HG02943 (cell line): ENCODE measurements at regions not wholly inside any gene's neighbourhood (a gene's known extent, or its start where the extent isn't known, plus 50 kb on each side); places are given as distances from the start of the nearest gene placed in this dataset.

Source experiments
- ATAC-seq: cut with Tn5 transposase; IDR thresholded peaks from one replicate; pipeline ENCODE4 v1.9.1; 2021; ENCODE audit warnings: mild to moderate bottlenecking, low read depth, moderate library complexity; ENCODE audit not compliant: unreplicated experiment

DNA sequence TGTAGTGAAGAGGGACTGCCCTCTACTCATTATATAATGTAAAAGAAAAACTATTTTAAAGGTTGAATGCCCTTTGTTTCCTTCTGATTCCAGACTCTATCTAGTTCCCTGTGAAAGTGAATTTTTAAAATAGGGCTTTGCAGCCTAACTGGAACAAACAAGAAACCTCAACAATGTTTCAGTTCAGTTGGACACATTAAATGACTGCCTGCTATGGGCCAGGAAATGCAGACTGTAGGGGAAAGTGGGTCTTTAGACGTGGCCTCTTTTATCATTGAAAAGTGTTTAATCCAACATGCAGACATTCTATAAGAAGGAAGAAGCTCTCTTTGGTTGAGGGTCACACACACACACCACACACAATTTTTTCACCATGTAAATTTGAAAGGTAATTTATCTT is 289.1 kb downstream of the ICE1 start:
- ATAC-seq: no peak

DNA sequence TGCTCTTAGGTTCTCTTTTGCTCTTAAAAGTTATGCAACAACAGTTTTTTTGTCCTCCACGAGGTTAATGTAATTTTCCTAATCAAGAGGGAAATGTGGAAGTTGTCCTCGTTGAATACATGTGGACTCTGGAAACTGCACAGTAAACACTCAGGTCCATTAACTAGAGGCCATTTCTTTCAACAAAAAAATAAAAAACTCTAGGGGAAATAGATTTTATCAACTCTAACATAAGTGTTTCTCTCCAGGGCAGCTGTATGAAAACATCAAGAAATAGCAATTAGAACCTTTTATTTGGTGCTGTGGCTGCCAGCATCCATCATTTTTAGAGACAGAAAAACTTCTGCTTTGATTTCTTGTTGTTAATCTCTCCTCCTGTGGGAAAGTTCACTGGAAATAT is 288.6 kb downstream of the ICE1 start:
- no peak for ATAC-seq

DNA sequence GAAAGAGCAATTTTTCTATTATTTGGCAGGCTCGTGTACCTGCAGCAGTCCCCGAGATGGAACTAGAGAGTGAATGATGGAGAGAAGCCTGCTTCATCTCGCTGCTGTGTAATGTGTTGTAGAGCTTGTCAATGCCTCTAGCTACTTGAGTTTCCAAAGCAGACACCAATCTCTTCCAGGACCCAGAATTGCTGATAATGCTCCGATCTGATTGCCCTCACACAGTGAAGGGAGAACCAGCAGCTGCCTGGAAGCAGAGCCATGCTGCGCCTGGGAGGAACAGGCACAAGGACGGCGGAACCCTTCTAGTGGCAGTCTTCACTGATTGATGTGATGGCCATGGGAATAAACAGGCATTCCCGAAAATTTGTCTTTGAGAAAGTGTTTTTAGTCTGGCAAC is 288.0 kb downstream of the ICE1 start:
- ATAC-seq: no peak

DNA sequence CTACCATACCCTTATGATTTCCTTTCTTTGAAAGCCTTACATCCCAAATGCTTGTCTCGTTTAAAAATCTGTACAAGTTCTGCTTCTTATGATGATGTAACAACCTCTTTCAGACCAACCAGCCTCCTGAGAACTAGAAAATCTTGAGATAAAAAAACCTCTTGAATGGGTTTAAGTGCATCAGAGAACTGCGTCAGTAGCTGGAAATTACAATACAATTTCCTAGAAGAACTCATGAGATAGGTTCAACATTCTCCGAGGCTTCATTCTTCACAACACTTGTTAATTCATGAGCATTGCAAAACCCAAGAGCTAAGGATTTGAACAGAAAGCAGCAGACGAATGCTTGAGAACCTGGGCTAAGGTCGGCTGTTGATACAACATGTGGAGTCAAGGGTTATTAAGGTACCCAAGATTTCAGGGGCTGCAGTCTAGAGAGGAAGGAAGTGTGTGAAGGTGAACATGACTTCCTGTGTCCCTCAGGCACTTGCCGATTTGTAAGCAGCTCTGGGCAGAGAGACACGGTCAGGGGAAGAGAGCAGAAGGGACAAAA is 286.0 kb downstream of the ICE1 start:
- no peak for ATAC-seq

DNA sequence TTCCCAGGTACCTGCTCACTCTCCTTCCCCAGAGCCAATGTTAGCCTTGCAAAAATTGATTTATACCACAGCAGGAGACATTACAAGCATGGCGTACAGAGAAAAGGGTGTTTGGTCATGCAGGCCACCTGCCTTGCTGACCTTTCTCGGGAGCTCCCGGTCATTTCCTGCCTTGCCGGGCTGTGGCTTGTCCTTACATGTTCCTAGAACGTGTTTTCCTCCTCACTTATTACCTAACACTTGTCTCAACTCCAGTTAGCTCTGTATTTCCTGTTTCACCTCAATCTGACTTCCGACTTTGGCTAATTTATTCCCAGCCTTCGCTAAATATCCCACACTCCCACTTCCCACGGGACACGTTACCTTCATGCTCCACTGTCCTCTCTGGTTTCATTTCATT is 282.5 kb downstream of the ICE1 start:
- no peak for ATAC-seq

DNA sequence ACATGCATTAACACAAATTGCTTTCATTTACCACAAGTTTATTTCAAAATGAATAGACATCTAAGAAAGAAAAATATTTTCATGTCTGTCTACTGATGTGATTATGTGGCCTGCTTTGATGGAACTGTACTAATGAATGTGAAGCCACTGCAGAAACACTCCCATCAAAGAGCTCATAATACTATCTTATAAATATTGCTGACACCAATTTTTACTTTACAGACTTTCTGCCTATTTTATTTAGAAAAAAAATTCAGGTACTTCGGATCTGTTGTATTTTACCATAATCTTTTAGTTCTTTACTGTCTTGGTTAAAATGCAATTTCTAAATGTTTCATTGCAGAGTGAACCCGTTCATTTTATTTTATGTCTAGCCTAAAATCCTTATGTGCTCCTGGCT is 281.9 kb downstream of the ICE1 start:
- no peak for ATAC-seq

DNA sequence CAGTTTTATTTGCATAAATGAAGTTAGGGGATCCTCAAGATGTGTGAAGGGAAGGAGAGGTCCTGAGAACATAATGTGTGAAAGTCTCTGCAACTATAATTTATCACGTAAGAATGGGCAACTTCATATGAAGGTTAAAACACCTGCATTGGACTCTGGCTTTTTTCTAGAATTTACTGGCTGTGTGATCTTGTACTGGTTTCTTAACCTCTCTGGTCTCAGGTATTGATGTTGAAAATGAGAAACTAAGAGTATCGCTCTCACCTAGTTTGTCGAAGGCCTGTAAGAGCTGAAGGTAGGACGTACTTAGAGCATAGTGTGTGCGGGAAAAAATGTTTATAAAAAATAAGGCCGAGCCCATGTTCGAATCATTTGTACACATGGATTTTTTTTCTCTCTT is 280.5 kb downstream of the ICE1 start:
- ATAC-seq: no peak

DNA sequence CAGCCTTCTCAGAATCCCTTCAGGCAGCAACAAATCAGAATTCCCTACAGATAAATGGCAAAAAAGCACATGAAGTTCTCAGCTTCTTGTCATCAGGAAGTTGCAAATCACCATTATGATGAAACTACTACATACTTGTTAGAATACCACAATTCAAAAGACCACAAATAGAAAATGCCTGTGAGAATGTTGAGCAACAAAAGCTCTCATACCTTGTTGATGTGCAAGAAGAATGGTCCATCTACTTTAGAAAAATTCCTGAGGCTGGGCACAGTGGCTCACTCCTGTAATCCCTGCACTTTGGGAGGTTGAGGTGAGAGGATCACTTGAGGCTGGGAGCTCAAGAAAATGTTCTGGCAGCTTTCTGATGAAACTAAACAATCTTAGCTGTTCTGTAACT is 278.1 kb downstream of the ICE1 start:
- no peak for ATAC-seq

DNA sequence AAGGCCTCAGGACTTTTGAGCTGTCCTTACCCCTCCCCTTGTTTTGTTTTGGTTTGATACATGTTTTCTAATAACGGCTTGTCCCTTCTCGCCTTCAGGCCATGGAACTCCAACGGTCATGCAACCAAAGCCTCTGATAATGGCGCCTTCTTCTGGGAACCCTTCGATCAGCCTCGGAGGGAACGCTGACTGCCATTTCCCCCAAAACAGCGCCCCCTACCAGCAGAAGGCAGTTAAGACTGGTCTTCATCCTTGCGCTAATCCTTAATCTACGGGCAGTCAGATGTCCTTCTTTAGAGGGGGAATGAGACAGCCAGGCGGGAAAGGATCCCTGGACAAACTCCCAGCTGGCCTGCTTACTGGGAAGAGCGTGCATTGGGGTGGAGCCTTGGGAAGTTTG is 276.6 kb downstream of the ICE1 start:
- ATAC-seq: no peak

DNA sequence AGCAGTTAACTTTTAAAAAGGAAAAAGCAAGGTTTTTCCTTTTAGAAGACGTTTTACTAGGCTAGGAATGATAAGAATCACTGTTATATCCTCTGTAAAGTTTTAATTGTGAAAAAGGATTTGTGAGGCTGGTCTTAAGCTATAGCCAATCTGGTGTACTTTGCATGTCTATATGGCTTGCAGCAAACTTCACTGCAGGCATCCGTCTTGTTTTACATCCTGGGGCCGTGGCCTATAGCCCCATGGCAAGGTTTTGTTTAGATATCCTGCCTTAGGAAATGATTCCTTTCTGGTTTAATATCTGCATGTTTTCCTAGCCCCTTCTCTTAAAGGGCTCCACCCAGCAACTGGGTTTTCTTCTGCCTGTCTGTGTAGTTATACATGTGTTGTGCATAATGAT is 272.8 kb downstream of the ICE1 start:
- no peak for ATAC-seq

DNA sequence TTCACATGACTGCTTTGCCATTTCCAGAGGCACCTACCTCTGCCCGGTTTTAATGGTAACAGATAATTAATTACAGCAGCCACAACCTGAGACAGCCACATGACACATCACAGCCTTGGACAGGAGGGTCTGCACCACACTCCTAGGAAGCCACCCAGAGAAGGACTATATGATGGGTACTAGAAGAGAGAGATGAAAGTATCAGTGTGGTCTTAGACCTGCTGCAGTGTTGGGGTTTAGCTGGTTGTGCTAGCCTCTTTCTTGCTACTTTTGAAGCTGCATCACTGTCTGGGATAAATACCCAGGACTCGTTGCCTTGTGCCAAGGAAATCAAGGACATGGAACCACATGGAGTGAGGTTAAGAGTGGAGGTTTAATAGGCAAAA is 266.4 kb downstream of the ICE1 start:
- no peak for ATAC-seq

DNA sequence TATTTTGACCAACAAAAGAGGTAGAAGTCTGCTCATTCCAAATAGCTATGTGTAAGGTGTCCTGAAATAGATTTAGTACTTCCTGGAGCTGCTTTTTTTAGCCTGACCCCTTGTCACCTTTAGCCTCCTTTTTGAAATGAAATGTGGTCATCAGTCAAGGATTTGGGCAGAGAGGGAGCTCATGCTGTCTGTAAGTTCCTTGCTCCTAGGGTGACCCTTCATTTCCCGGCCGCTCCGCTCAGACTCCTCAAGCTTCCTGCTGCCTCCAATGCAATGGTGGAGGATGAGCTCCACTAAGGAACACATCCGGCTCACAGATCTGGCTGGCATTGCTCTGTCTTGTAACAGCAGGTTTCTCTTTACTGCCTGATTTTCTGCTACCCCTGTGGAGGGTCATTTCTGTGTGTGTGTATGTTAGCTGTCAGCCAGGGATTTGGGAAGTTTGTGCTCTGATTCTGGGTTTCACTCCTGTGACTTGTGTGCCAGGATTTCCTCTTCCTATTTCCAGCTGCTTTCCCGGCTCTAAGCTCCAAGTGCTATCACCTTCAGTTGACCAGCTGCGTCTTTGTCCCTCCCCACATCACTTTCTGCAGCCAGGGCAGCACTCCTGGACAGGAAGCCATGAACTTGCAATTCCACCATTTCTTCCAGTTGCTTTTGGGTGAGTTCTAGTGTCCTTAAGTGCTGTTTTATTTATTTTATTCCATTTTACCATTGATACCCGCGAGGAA is 265.9 kb downstream of the ICE1 start:
- ATAC-seq: no peak

DNA sequence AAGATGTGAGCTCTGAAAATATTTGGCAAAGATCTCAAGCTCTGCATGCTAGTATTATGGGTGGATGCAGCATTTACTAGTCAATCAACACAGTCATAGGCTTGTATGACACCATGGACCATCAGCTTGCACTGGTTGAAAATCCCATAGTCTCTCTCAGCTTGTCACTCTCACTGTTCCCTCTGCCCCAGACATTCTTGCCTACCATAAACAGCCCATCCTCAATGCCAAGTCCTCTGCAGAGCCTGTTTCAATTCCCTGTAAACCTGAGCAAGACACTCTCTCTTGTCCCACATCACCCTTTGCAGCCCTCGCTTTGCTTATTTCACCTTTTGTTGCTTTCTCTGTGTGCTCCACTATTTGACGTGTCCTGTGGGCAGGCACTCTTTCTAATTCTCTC is 264.6 kb downstream of the ICE1 start:
- no peak for ATAC-seq

DNA sequence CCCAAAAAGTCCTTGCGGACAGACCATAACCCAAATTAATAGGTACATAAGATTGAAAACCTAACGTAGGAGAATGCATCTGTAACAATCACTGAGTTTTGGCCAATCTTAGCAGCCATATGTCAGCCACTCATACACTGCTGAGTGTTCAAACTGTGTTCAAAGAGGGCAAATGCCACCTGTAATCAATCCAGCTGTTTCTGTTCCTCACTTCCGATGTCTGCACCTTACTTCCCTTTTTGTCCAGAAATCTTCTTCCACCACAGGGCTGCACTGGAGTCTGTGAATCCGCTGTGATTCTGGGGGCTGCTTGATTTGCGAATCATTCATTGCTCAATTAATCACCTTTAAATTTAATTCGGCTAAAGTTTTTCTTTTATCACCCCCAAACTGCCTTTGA is 263.9 kb downstream of the ICE1 start:
- ATAC-seq: no peak

DNA sequence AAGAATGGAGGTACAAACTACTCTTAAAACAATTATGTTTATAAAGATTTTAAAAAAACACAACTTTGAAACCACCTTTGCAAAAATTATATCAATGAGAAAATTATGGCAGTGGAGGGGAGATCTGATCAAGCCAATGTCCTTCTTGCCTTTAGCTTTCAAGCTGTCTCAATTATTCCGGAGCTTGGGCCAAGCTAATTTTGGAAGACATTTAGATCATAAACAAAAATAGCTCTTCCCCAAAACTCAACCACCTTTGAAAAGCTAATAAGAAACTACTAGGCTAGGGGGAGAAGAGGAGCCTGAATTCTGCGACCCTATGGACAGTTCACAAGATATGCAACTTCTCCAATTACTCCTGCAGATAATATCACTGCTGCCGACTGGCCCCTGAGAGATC is 263.3 kb downstream of the ICE1 start:
- ATAC-seq: no peak

DNA sequence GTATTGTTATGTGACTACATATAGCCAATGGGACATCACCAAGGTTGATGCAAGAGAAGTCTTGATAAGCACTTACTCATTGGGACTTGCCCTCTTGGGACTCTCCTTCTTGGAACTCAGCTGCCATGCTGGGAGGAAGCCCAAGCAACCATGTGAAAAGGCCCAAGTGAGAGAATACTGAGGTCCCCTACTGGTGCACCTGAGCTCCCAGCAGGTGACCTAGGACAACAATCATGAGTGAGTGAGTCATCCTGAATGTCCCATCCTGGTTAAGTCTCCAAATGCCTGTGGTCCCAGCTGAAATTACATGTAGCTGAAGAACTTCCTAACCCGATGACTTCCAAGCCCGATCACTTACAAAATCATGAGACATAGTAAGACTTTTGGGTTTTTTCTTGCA is 260.7 kb downstream of the ICE1 start:
- ATAC-seq: no peak

DNA sequence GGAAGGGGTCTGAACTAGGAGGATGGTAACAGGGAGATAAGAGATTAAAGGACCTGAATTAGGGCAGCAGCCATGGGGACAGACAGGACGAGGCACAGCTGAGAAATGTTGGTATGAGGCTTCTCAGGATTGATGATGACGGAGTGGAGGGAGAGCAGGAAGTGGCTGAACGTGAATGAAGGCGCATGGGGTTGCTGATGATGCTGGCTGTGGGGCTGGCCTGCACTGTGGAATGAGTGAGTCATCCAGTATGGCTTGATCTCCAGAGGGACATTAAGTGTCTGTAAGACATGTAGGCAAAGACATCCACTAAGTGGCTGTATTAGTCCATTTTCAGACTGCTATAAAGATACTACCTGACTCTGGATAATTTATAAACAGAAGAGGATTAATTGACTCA is 256.4 kb downstream of the ICE1 start:
- ATAC-seq: no peak

DNA sequence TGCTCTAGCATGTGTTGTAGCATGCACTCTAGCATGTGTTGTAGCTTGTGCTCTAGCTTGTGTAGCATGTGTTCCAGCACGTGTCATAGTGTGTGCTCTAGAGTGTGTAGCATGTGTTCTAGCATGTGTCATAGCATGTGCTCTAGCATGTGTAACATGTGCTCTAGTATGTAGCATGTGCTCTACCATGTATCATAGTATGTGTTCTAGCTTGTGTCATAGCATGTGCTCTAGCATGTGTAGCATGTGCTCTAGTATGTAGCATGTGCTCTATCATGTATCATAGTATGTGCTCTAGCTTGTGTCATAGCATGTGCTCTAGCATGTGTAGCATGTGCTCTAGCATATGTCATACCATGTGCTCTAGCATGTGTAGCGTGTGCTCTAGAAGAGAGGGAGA is 255.3 kb downstream of the ICE1 start:
- ATAC-seq: no peak

DNA sequence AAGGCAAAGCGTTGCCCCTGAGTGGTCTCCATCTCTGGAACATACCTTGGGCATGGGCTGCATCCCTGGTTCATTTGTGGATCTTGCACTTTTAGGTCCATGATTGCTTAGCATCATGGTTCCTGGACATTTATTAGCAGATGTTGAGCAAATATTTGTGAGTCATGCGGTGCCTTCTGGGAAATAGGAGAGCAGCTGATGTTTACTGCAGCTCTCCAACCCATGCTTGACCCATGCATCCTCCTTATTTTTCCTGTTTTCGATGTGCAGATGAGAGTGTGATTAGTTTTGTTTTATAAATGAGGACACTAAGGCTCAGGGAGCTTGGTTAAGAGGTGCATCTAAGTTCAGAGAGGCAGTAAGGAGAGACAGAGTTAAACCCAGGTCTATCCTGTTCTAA is 253.7 kb downstream of the ICE1 start:
- ATAC-seq: no peak

DNA sequence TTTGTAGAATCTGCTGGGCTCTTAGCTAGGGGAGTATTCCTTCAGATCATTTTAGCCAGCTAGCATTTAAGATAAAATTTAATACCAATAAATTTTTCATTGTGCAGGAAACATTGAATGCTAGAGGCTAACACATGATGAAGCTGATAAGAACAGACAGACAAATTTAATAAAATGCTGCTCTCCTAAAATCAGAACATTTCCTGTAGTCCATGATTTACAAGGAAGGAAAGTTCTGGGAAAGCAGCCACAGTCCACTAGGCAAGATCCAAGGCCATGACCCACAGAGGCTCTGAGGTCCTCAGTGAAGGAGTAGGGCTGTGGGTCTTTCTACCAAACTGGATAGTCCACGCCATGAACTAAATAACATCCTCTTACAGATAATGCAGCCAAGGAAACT is 253.0 kb downstream of the ICE1 start:
- ATAC-seq: no peak

DNA sequence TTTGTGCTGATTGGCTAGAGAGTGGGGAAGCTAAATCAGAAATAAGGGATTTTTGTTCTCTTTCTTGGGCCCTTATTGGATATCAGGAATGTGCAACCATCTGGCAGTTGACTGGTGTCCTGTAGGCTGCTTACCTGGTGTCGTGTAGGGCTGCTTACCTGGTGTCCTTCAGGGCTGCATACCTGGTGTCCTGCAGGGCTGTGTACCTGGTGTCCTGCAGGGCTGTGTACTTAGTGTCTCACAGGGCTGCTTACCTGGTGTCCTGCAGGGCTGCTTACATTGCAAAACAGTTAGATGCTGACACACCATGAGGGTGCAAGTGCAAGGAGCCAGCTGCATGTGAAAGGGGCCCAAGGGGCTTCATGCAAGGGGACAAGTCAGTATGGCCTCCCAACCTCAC is 249.3 kb downstream of the ICE1 start:
- ATAC-seq: no peak

DNA sequence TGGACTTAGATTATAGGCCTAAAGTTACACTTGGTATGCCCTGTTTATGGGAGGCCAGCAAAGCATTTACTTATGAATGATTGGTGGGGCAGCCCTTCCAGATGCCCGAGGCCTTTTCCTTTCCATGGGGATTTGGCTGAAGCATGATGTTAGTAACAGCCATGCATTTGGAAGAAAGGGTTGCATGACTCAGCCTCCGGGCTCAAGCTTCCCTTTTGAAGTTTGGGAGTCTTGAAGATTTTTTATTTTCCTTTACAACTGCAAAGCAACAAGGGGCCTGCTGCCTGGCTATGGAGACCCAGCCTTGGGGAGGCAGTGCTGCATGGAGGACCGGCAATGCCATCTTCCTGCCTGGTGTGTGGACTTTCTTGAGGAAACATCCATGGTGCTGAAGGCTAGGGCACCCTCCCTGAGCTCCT is 244.7 kb downstream of the ICE1 start:
- no peak for ATAC-seq

DNA sequence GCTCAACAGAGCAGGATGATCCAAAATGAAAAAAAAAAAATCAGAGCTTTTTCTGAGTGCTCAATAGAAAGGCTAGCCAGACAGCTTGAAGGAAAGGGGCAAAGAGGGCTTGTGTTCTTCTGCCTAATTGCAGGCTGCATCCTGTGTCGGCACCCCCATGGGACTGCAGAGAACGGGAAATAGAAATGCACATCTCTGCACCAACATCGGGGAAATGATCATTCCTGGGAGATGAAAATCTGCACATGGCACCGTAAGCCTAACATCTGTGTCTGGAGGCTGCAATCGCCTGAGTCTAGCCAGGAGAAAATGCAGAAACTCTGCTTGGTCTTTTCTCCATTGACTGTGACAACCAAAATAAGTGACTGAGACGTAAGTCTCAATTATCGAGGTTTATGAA is 243.9 kb downstream of the ICE1 start:
- no peak for ATAC-seq
